T-helper 22 cell (primary cell): ENCODE measurements at regions not wholly inside any gene's neighbourhood (a gene's known extent, or its start where the extent isn't known, plus 50 kb on each side); places are given as distances from the start of the nearest gene placed in this dataset.
"Not testable (repeated sequence)": the region's sequence is repeated elsewhere in the genome, so short reads cannot be mapped to it uniquely, and the experiment has no call there.

ENCODE experiments used
- DNase-seq: peaks from one replicate; pipeline ENCODE4 v3.0.0-alpha.2; 2020; ENCODE audit warnings: low read depth

GRCh38 chr2:172287605-172288315, 139.6 kb upstream of the ITGA6 start:
- no peak for DNase-seq

- no peak for DNase-seq
Observed at GRCh38 chr2:172288603-172289002, 138.8 kb upstream of the ITGA6 start.

GRCh38 chr2:172293952-172294351, 133.4 kb upstream of the ITGA6 start:
- no peak for DNase-seq

- DNase-seq, result no peak
Observed at GRCh38 chr2:172294983-172295382, 132.4 kb upstream of the ITGA6 start.

GRCh38 chr2:172295677-172296076, 131.7 kb upstream of the ITGA6 start:
- DNase-seq, result no peak

GRCh38 chr2:172296267-172297046, 130.9 kb upstream of the ITGA6 start:
- DNase-seq, result no peak

- DNase-seq, result no peak
Observed at GRCh38 chr2:172297531-172297930, 129.9 kb upstream of the ITGA6 start.

- DNase-seq, result no peak
Observed at GRCh38 chr2:172297950-172298349, 129.4 kb upstream of the ITGA6 start.

- DNase-seq, result no peak
Observed at GRCh38 chr2:172299741-172300140, 127.6 kb upstream of the ITGA6 start.

- DNase-seq, result no peak
Observed at GRCh38 chr2:172300851-172301250, 126.5 kb upstream of the ITGA6 start.

- no peak for DNase-seq
Observed at GRCh38 chr2:172305066-172305465, 122.3 kb upstream of the ITGA6 start.

GRCh38 chr2:172307800-172308199, 119.6 kb upstream of the ITGA6 start:
- no peak for DNase-seq

- DNase-seq, result no peak
Observed at GRCh38 chr2:172308253-172308935, 119.0 kb upstream of the ITGA6 start.

GRCh38 chr2:172311921-172312345, 115.5 kb upstream of the ITGA6 start:
- DNase-seq, result no peak

- no peak for DNase-seq
Observed at GRCh38 chr2:172313715-172314341, 113.6 kb upstream of the ITGA6 start.

- not testable (repeated sequence) for DNase-seq
Observed at GRCh38 chr2:172315070-172315469, 112.3 kb upstream of the ITGA6 start.

- DNase-seq, result no peak
Observed at GRCh38 chr2:172322049-172322448, 105.3 kb upstream of the ITGA6 start.

- DNase-seq, result no peak
Observed at GRCh38 chr2:172323256-172323655, 104.1 kb upstream of the ITGA6 start.

- DNase-seq, result no peak
Observed at GRCh38 chr2:172323861-172324597, 103.4 kb upstream of the ITGA6 start.

GRCh38 chr2:172326211-172326509, 101.2 kb upstream of the ITGA6 start:
- no peak for DNase-seq

- no peak for DNase-seq
Observed at GRCh38 chr2:172328103-172328841, 99.1 kb upstream of the ITGA6 start.
